ENCODE measurements at regions not wholly inside any gene's neighbourhood (a gene's known extent, or its start where the extent isn't known, plus 50 kb on each side); places are given as distances from the start of the nearest gene placed in this dataset.

GRCh38 chr1:60402216-60402615 is 328.6 kb upstream of the C1orf87 start:
- DNase-seq (ENCODE audit: low spot score): no peak
- Mint-ChIP-seq H3K27ac (no peak overlapping the region), H3K4me3 (no peak overlapping the region), H3K27me3 (ENCODE audit: low read depth) (no peaks in the 10 kb centered on the region; the same call in 1 of the 2 replicates), H3K4me1 (no peaks in the 10 kb centered on the region), H3K9me3 (peaks cover 7% of the 10 kb centered on the region), H3K36me3 (no peaks in the 10 kb centered on the region)
- ChIA-PET CTCF (no interaction called here), POLR2A (no interaction called here)
- no peak for ATAC-seq
- TF ChIP-seq ZMAT4 (CRISPR knock-in tag; IDR thresholded peaks at IDR 0.05): no peak
- no peak for TF ChIP-seq ZNF423 (CRISPR knock-in tag; IDR thresholded peaks at IDR 0.05)
- no peak for TF ChIP-seq ETV6 (CRISPR knock-in tag; IDR thresholded peaks at IDR 0.05)
- TF ChIP-seq FOXK1 (CRISPR knock-in tag; IDR thresholded peaks at IDR 0.05): no peak
- no peak for TF ChIP-seq EMX1 (CRISPR knock-in tag; IDR thresholded peaks at IDR 0.05)
- TF ChIP-seq JAZF1 (CRISPR knock-in tag; IDR thresholded peaks at IDR 0.05): no peak
- TF ChIP-seq IRF2 (CRISPR knock-in tag; IDR thresholded peaks at IDR 0.05; ENCODE audit: borderline replicate concordance, low read depth): no peak
- TF ChIP-seq MLX (CRISPR knock-in tag; IDR thresholded peaks at IDR 0.05): no peak
- no peak for TF ChIP-seq MAX (CRISPR knock-in tag; IDR thresholded peaks at IDR 0.05)
- no peak for TF ChIP-seq ZNF263 (CRISPR knock-in tag; IDR thresholded peaks at IDR 0.05; ENCODE audit: low read depth)
- TF ChIP-seq E2F4 (CRISPR knock-in tag; IDR thresholded peaks at IDR 0.05; ENCODE audit: borderline replicate concordance, low read depth): no peak
- no peak for TF ChIP-seq ZSCAN18 (CRISPR knock-in tag; IDR thresholded peaks at IDR 0.05)
- TF ChIP-seq ELF4 (CRISPR knock-in tag; IDR thresholded peaks at IDR 0.05; ENCODE audit: low read depth): no peak

GRCh38 chr1:60394436-60394835 is 320.9 kb upstream of the C1orf87 start:
- H3K27ac Mint-ChIP-seq: no peak overlapping the region

More at GRCh38 chr1:60394436-60394835, 320.9 kb upstream of the C1orf87 start:
- TF ChIP-seq NR2C2 (CRISPR knock-in tag; IDR thresholded peaks at IDR 0.05): no peak
- TF ChIP-seq PRRX2 (CRISPR knock-in tag; IDR thresholded peaks at IDR 0.05): no peak
- no peak for TF ChIP-seq JAZF1 (CRISPR knock-in tag; IDR thresholded peaks at IDR 0.05)
- TF ChIP-seq NR1H2 (CRISPR knock-in tag; IDR thresholded peaks at IDR 0.05): no peak
- TF ChIP-seq MXD4 (CRISPR knock-in tag; IDR thresholded peaks at IDR 0.05; ENCODE audit: borderline replicate concordance): no peak
- no peak for TF ChIP-seq PREB (CRISPR knock-in tag; IDR thresholded peaks at IDR 0.05; ENCODE audit: borderline replicate concordance)
- no peak for TF ChIP-seq RELA (CRISPR knock-in tag; IDR thresholded peaks at IDR 0.05; ENCODE audit: borderline replicate concordance)
- TF ChIP-seq IRF1 (CRISPR knock-in tag; IDR thresholded peaks at IDR 0.05): no peak
- TF ChIP-seq E2F1 (CRISPR knock-in tag; IDR thresholded peaks at IDR 0.05): no peak
- no peak for TF ChIP-seq ERG (CRISPR knock-in tag; IDR thresholded peaks at IDR 0.05)
- TF ChIP-seq FOXP4 (CRISPR knock-in tag; IDR thresholded peaks at IDR 0.05): no peak
- TF ChIP-seq NFATC4 (CRISPR knock-in tag; IDR thresholded peaks at IDR 0.05): no peak
- ChIA-PET CTCF (interaction anchor here (1.4 kb wide), 1 partner anchor 113 kb away, joined by 3 read pairs; no protein-coding TSS in a partner anchor), POLR2A (no interaction called here)
- no peak for DNase-seq (ENCODE audit: low spot score)
- Mint-ChIP-seq H3K4me1 (no peaks in the 10 kb centered on the region), H3K36me3 (no peaks in the 10 kb centered on the region), H3K27me3 (ENCODE audit: low read depth) (no peaks in the 10 kb centered on the region), H3K9me3 (no peaks in the 10 kb centered on the region), H3K4me3 (no peak overlapping the region)
- no peak for ATAC-seq
